HepG2 (cell line): ENCODE measurements at regions not wholly inside any gene's neighbourhood (a gene's known extent, or its start where the extent isn't known, plus 50 kb on each side); places are given as distances from the start of the nearest gene placed in this dataset.

ENCODE experiments used
- ATAC-seq: fragments of 200-7000 bp; cut with Tn5 transposase; 3 replicates; pipeline ENCODE4 v1.9.1; 2020; ENCODE audit warnings: mild to moderate bottlenecking, moderate library complexity
- BruUV-seq: library from RNA; stranded (reverse); fragments of 400-500 nt; replicated peaks from 2 replicates; lab custom pipeline; 2021; lab: Mats Ljungman, UMichigan
- CTCF ChIA-PET: fragments of 300-600 bp; formaldehyde crosslinking; extraction: SDS; loops from one replicate; lab custom pipeline; 2021; ENCODE audit warnings: low total read pairs, inconsistent platforms, low intra/inter-chr PET ratio; lab: Yijun Ruan, JAX
- POLR2A ChIA-PET: fragments of 350-600 bp; sonication (Branson Sonifier 250); formaldehyde crosslinking; loops from one replicate; lab custom pipeline; 2020; ENCODE audit warnings: antibody characterized with exemption, inconsistent platforms; lab: Yijun Ruan, JAX
- DNase-seq: peaks from one replicate; pipeline ENCODE4 v3.0.0-alpha.2; 2015; ENCODE audit warnings: low spot score
- FAIRE-seq: peaks from 3 replicates; lab custom pipeline; 2011; peaks lifted over from hg19 to GRCh38; lab: Jason Lieb, UNC
- H2AFZ ChIP-seq: one replicate; pipeline ENCODE4 v1.6.1; 2011; ENCODE audit warnings: low read length, inconsistent platforms
- H3K27ac ChIP-seq: fragments of 300-600 bp; 3 replicates; pipeline ENCODE4 v1.8.0; 2011; ENCODE audit warnings: mixed run types, mild to moderate bottlenecking, mixed read lengths, low read length, inconsistent platforms; ENCODE audit not compliant: insufficient read depth; ENCODE audit errors: extremely low read length
- H3K27me3 ChIP-seq, 2 experiments: fragments of 200-600 bp in 1 of 2; 2 replicates in 1 of 2; 3 replicates in 1 of 2; pipeline versions ENCODE4 v1.6.0 to v1.8.0; 2011; ENCODE audit warnings: low read length in 2 of 2, mild to moderate bottlenecking in 2 of 2, moderate library complexity in 2 of 2, inconsistent platforms in 1 of 2; ENCODE audit not compliant: insufficient read depth in 2 of 2, control insufficient read depth in 1 of 2
- H3K36me3 ChIP-seq, 2 experiments: fragments of 200-600 bp in 1 of 2; replicated peaks in 1 of 2; 2 replicates in 1 of 2; 3 replicates in 1 of 2; pipeline versions ENCODE4 v1.5.1 to v1.8.0; 2011; ENCODE audit warnings: low read length in 2 of 2, inconsistent platforms in 1 of 2; ENCODE audit not compliant: insufficient read depth in 2 of 2, control insufficient read depth in 1 of 2
- H3K4me1 ChIP-seq: 2 replicates; pipeline ENCODE4 v1.5.1; 2012; ENCODE audit warnings: low read length, inconsistent platforms; ENCODE audit not compliant: insufficient read depth
- H3K4me2 ChIP-seq: 2 replicates; pipeline ENCODE4 v1.6.0; 2011; ENCODE audit warnings: low read depth, low read length, inconsistent platforms
- H3K4me3 ChIP-seq, 3 experiments: fragments of 200-600 bp in 1 of 3; sonication (generic), shearing (Covaris generic) in 1 of 3; replicated peaks in 1 of 3; 2 replicates each; pipeline ENCODE4 v1.5.1; 2011 to 2016; ENCODE audit warnings: low read length in 3 of 3, inconsistent platforms in 2 of 3, low read depth in 2 of 3, mild to moderate bottlenecking in 2 of 3, control low read depth in 1 of 3, mixed read lengths in 1 of 3; ENCODE audit not compliant: insufficient read depth in 1 of 3
- H3K79me2 ChIP-seq: one replicate; pipeline ENCODE4 v1.6.1; 2011; ENCODE audit warnings: low read length, inconsistent platforms; ENCODE audit not compliant: insufficient read depth
- H3K9ac ChIP-seq: 2 replicates; pipeline ENCODE4 v1.6.0; 2011; ENCODE audit warnings: mild to moderate bottlenecking, low read depth, low read length, inconsistent platforms; ENCODE audit not compliant: insufficient read depth
- H3K9me3 ChIP-seq: 2 replicates; pipeline ENCODE4 v1.5.1; 2012; ENCODE audit warnings: mild to moderate bottlenecking, low read length
- H4K20me1 ChIP-seq: 2 replicates; pipeline ENCODE4 v1.6.0; 2011; ENCODE audit warnings: inconsistent platforms, mild to moderate bottlenecking, low read length, moderate library complexity; ENCODE audit not compliant: insufficient read depth
- ETV6 ChIP-seq: sonication (generic); formaldehyde crosslinking; conservative IDR thresholded peaks from 2 replicates; pipeline ENCODE4 v1.4.0; 2020; ENCODE audit warnings: missing genetic modification reagents
- PCBP2 ChIP-seq: fragments of 200-400 bp; formaldehyde crosslinking; optimal IDR thresholded peaks from 2 replicates; pipeline ENCODE3; 2018; ENCODE audit warnings: low read length, low read depth; ENCODE audit not compliant: poor library complexity, severe bottlenecking
- RNF219 ChIP-seq: sonication (generic); formaldehyde crosslinking; IDR thresholded peaks from 2 replicates; pipeline ENCODE4 v1.5.0; 2020; ENCODE audit warnings: mild to moderate bottlenecking, missing genetic modification reagents
- SP4 ChIP-seq: sonication (generic); formaldehyde crosslinking; IDR thresholded peaks from 2 replicates; pipeline ENCODE4 v1.8.1; 2023; ENCODE audit warnings: mild to moderate bottlenecking, missing genetic modification reagents
- ZNF414 ChIP-seq: sonication (generic); formaldehyde crosslinking; IDR thresholded peaks from 2 replicates; pipeline ENCODE4 v1.5.0; 2020; ENCODE audit warnings: missing genetic modification reagents
- ZNF543 ChIP-seq: sonication (generic); formaldehyde crosslinking; IDR thresholded peaks from 2 replicates; pipeline ENCODE4 v1.4.0; 2020; ENCODE audit warnings: mild to moderate bottlenecking, missing genetic modification reagents
- WGBS: methylation state at CpG from one replicate; pipeline ENCODE4 v1.1.6; 2017; ENCODE audit warnings: low lambda C conversion rate; 5-methylcytosine and 5-hydroxymethylcytosine counted together
- in situ Hi-C: cut with HindIII; loops from 2 replicates; pipeline ENCODE4 v1.10.0; 2017; ENCODE audit warnings: low pct_unique_long_range_greater_than_20kb; ENCODE audit not compliant: extremely low pct_ligation_motif_present
- intact Hi-C: fragments of 100-400 bp; cut with micrococcal nuclease; formaldehyde crosslinking; loops from one replicate; pipeline ENCODE4 v1.10.0; 2022; ENCODE audit not compliant: unreplicated experiment
- TF ChIP-seq, protein P1 (sequence below): sonication (generic); formaldehyde crosslinking; conservative IDR thresholded peaks from 2 replicates; pipeline ENCODE4 v1.4.0; 2020; ENCODE audit warnings: mild to moderate bottlenecking, missing genetic modification reagents, moderate library complexity
- TF ChIP-seq, protein P2 (sequence below): sonication (generic); formaldehyde crosslinking; IDR thresholded peaks from 2 replicates; pipeline ENCODE4 v1.8.1; 2022; ENCODE audit warnings: low read depth, mild to moderate bottlenecking, missing genetic modification reagents

DNA sequence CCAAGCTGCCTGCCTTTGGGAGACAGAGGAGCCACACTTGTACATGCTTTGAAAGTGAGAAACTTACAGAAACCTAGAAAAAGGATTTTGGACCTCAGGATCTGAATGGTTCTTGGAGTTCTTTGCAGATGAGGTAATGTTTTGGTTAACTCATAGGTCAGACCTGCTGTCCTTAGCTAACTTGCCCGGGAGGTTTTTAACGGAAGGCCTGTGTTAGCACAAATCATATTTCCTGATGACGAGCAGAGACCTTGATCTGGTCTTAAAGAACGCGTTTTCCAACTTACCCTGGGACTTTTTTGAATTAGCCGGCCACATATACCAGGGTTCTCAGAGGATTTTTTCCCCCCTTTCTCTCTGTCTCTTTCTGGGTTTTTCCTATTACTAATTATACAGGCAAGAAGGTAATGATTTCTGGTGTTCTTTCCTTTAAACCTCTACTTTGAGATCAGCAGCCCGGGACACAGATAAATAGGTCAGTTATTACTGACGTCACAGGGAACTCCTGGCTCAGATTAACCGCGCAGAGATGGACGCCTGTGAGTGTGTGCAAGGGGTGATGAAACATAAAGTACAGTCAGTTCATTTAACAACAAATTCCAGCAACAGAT lies 101.7 kb upstream of the KLF6 start (continued):
- TF ChIP-seq, protein P1, sequence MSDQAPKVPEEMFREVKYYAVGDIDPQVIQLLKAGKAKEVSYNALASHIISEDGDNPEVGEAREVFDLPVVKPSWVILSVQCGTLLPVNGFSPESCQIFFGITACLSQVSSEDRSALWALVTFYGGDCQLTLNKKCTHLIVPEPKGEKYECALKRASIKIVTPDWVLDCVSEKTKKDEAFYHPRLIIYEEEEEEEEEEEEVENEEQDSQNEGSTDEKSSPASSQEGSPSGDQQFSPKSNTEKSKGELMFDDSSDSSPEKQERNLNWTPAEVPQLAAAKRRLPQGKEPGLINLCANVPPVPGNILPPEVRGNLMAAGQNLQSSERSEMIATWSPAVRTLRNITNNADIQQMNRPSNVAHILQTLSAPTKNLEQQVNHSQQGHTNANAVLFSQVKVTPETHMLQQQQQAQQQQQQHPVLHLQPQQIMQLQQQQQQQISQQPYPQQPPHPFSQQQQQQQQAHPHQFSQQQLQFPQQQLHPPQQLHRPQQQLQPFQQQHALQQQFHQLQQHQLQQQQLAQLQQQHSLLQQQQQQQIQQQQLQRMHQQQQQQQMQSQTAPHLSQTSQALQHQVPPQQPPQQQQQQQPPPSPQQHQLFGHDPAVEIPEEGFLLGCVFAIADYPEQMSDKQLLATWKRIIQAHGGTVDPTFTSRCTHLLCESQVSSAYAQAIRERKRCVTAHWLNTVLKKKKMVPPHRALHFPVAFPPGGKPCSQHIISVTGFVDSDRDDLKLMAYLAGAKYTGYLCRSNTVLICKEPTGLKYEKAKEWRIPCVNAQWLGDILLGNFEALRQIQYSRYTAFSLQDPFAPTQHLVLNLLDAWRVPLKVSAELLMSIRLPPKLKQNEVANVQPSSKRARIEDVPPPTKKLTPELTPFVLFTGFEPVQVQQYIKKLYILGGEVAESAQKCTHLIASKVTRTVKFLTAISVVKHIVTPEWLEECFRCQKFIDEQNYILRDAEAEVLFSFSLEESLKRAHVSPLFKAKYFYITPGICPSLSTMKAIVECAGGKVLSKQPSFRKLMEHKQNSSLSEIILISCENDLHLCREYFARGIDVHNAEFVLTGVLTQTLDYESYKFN (CRISPR knock-in tag): peak; percentile 77
- TF ChIP-seq ETV6 (CRISPR knock-in tag): 0 out of 2 replicates have a peak, but pooled peaks have one; percentile 24
- no peak for TF ChIP-seq PCBP2
- TF ChIP-seq ZNF543 (CRISPR knock-in tag): no peak
- peak; percentile 61; the same call in 1 of the 2 replicates for TF ChIP-seq ZNF414 (CRISPR knock-in tag)
- no peak for TF ChIP-seq SP4 (CRISPR knock-in tag)
- TF ChIP-seq, all 625 proteins: peak for 70

GRCh38 chr10:3886191-3886590 lies 101.2 kb upstream of the KLF6 start:
- no peaks in the 10 kb centered on the region for H3K79me2 ChIP-seq
- WGBS: 74% methylated on average over 14 of the region's 14 CpGs
- no peaks in the 10 kb centered on the region for H4K20me1 ChIP-seq
- no peak overlapping the region for H3K4me3 ChIP-seq
- FAIRE-seq (no peak), DNase-seq (no peak), ATAC-seq (no peak)
- H2AFZ ChIP-seq: no peak overlapping the region
- H3K27me3 ChIP-seq: no peaks in the 10 kb centered on the region
- H3K27ac ChIP-seq: peak overlapping the region; percentile 78
- ChIA-PET CTCF (no interaction called here), POLR2A (interaction anchor here (2.8 to 7.0 kb wide), 3 partner anchors 34 to 102 kb away, joined by 23 to 116 read pairs (median 52); partner anchors contain the start of gene KLF6)
- no peaks in the 10 kb centered on the region for H3K36me3 ChIP-seq
- peak overlapping the region; percentile 60 for H3K4me2 ChIP-seq
- in situ Hi-C loops: loop anchor here (5.0 kb wide), 1 partner anchor 104 kb away; no protein-coding TSS in a partner anchor
- peaks cover 61% of the 10 kb centered on the region for H3K4me1 ChIP-seq
- H3K9me3 ChIP-seq: no peaks in the 10 kb centered on the region
- intact Hi-C loops: loop anchor here (2.0 to 5.0 kb wide), 2 partner anchors 33 to 74 kb away; no protein-coding TSS in a partner anchor
- peak overlapping the region; percentile 78; the same call in 1 of the 2 replicates for H3K9ac ChIP-seq
- TSS peak; percentile 91 for BruUV-seq
- no peak for TF ChIP-seq RNF219 (CRISPR knock-in tag)
- TF ChIP-seq, protein P2, sequence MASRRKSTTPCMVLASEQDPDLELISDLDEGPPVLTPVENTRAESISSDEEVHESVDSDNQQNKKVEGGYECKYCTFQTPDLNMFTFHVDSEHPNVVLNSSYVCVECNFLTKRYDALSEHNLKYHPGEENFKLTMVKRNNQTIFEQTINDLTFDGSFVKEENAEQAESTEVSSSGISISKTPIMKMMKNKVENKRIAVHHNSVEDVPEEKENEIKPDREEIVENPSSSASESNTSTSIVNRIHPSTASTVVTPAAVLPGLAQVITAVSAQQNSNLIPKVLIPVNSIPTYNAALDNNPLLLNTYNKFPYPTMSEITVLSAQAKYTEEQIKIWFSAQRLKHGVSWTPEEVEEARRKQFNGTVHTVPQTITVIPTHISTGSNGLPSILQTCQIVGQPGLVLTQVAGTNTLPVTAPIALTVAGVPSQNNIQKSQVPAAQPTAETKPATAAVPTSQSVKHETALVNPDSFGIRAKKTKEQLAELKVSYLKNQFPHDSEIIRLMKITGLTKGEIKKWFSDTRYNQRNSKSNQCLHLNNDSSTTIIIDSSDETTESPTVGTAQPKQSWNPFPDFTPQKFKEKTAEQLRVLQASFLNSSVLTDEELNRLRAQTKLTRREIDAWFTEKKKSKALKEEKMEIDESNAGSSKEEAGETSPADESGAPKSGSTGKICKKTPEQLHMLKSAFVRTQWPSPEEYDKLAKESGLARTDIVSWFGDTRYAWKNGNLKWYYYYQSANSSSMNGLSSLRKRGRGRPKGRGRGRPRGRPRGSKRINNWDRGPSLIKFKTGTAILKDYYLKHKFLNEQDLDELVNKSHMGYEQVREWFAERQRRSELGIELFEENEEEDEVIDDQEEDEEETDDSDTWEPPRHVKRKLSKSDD (CRISPR knock-in tag): no peak
